Activated CD4-positive, alpha-beta T cell treated with anti-CD3 and anti-CD28 coated beads for 4 hours (primary cell): ENCODE measurements at regions not wholly inside any gene's neighbourhood (a gene's known extent, or its start where the extent isn't known, plus 50 kb on each side); places are given as distances from the start of the nearest gene placed in this dataset.

Source experiments
- DNase-seq, 2 donors: peaks; one replicate each; pipeline ENCODE4 v3.0.0-alpha.2; 2020

- no peak for DNase-seq
These were observed 422.2 kb downstream of the NR2F1-AS1 start for GRCh38 chr5:93158841-93159240.

GRCh38 chr5:93156566-93156965, 424.5 kb downstream of the NR2F1-AS1 start:
- DNase-seq: no peak

- no peak for DNase-seq
These were observed 426.5 kb downstream of the NR2F1-AS1 start for GRCh38 chr5:93154535-93154934.

- no peak for DNase-seq
These were observed 427.6 kb downstream of the NR2F1-AS1 start for GRCh38 chr5:93153461-93153860.

- DNase-seq: no peak
These were observed 429.1 kb downstream of the NR2F1-AS1 start for GRCh38 chr5:93151896-93152295.

GRCh38 chr5:93151121-93151520, 429.9 kb downstream of the NR2F1-AS1 start:
- DNase-seq: no peak

- no peak for DNase-seq
These were observed 430.6 kb downstream of the NR2F1-AS1 start for GRCh38 chr5:93150311-93151012.

- DNase-seq: no peak
These were observed 435.3 kb downstream of the NR2F1-AS1 start for GRCh38 chr5:93145767-93146166.

GRCh38 chr5:93145019-93145418, 436.0 kb downstream of the NR2F1-AS1 start:
- DNase-seq: no peak

GRCh38 chr5:93141969-93142368, 439.1 kb downstream of the NR2F1-AS1 start:
- DNase-seq: no peak

GRCh38 chr5:93130624-93131490, 450.2 kb downstream of the NR2F1-AS1 start:
- no peak for DNase-seq

GRCh38 chr5:93126634-93127033, 454.4 kb downstream of the NR2F1-AS1 start:
- DNase-seq: no peak

GRCh38 chr5:93123127-93123526, 457.9 kb downstream of the NR2F1-AS1 start:
- no peak for DNase-seq

GRCh38 chr5:93122446-93122845, 458.6 kb downstream of the NR2F1-AS1 start:
- no peak for DNase-seq

GRCh38 chr5:93120771-93121170, 460.2 kb downstream of the NR2F1-AS1 start:
- DNase-seq: no peak

GRCh38 chr5:93120051-93120450, 461.0 kb downstream of the NR2F1-AS1 start:
- DNase-seq: no peak

GRCh38 chr5:93117751-93118531, 463.1 kb downstream of the NR2F1-AS1 start:
- DNase-seq: no peak

GRCh38 chr5:93107805-93108520, 473.1 kb downstream of the NR2F1-AS1 start:
- DNase-seq: no peak

GRCh38 chr5:93107141-93107540, 473.9 kb downstream of the NR2F1-AS1 start:
- DNase-seq: no peak

- no peak for DNase-seq
These were observed 479.4 kb downstream of the NR2F1-AS1 start for GRCh38 chr5:93101661-93102060.

GRCh38 chr5:93100976-93101375, 480.0 kb downstream of the NR2F1-AS1 start:
- DNase-seq: no peak

GRCh38 chr5:93100428-93100827, 480.6 kb downstream of the NR2F1-AS1 start:
- no peak for DNase-seq

GRCh38 chr5:93099902-93100347, 481.1 kb downstream of the NR2F1-AS1 start:
- DNase-seq: no peak
